ENCODE measurements at regions not wholly inside any gene's neighbourhood (a gene's known extent, or its start where the extent isn't known, plus 50 kb on each side); places are given as distances from the start of the nearest gene placed in this dataset.

DNA sequence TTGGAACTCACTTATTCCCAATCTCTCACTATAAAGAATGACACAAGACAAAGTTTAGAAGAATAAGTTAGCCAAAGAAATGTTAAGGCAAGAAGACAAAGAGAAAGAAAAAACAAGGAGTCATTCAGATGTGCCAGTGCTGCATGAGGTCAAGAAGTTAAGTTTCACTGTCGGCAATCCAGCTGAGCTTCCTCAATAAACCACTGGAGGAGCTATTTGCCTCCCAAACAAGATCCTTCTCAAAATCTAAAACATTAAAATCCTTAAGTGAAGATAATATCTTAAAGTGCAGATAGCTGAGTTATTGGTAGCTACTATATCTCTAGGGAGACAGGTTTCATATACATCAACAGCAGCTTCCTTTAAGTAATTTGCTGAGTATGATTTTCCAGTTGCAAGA is 512.3 kb downstream of the HDGFL1 start:
- no peak overlapping the region for H3K4ac ChIP-seq (ENCODE audit: low read depth, low read length)
- H3K79me1 ChIP-seq (ENCODE audit: insufficient read depth, low read depth, low read length, poor library complexity, severe bottlenecking) = no peaks in the 10 kb centered on the region
- no peak overlapping the region for H2BK15ac ChIP-seq (ENCODE audit: low read depth, low read length)
- Mint-ChIP-seq H3K9me3 (no peaks in the 10 kb centered on the region), H3K27me3 (ENCODE audit: low read depth) (no peaks in the 10 kb centered on the region; the same call in 1 of the 2 replicates), H3K4me3 (no peak overlapping the region), H3K27ac (no peak overlapping the region), H3K36me3 (ENCODE audit: insufficient read depth in 1 of 3, low read depth in 3 of 3) (no peaks in the 10 kb centered on the region), H3K4me1 (peaks cover 0 to 2% of the 10 kb centered on the region in 2 experiments; a peak in 2 of 4 replicates)
- no peak overlapping the region for H3K9ac ChIP-seq (ENCODE audit: extremely low read depth, insufficient read length, low read length)
- peak; percentile 24 for DNase-seq
- H2BK12ac ChIP-seq (ENCODE audit: insufficient read length, low read depth, low read length) = no peak overlapping the region
- no peak overlapping the region for H2BK120ac ChIP-seq (ENCODE audit: low read depth, low read length, poor library complexity, severe bottlenecking)
- H2AFZ ChIP-seq (ENCODE audit: low read length) = no peak overlapping the region
- H3K14ac ChIP-seq (ENCODE audit: insufficient read depth, low read length) = no peak overlapping the region
- no peak overlapping the region for H3K56ac ChIP-seq (ENCODE audit: insufficient read length, low read depth, low read length)
- H3K27ac ChIP-seq (ENCODE audit: insufficient read length, low read depth, low read length) = no peak overlapping the region
- no peaks in the 10 kb centered on the region for H3K9me3 ChIP-seq (ENCODE audit: control insufficient read depth, low read depth, low read length)
- H2BK5ac ChIP-seq (ENCODE audit: insufficient read length, low read length) = no peak overlapping the region
- no peak overlapping the region for H3T11ph ChIP-seq (ENCODE audit: low read length)
- no peak overlapping the region for H3K23ac ChIP-seq (ENCODE audit: insufficient read length, low read depth, low read length)
- TF ChIP-seq, protein P1, sequence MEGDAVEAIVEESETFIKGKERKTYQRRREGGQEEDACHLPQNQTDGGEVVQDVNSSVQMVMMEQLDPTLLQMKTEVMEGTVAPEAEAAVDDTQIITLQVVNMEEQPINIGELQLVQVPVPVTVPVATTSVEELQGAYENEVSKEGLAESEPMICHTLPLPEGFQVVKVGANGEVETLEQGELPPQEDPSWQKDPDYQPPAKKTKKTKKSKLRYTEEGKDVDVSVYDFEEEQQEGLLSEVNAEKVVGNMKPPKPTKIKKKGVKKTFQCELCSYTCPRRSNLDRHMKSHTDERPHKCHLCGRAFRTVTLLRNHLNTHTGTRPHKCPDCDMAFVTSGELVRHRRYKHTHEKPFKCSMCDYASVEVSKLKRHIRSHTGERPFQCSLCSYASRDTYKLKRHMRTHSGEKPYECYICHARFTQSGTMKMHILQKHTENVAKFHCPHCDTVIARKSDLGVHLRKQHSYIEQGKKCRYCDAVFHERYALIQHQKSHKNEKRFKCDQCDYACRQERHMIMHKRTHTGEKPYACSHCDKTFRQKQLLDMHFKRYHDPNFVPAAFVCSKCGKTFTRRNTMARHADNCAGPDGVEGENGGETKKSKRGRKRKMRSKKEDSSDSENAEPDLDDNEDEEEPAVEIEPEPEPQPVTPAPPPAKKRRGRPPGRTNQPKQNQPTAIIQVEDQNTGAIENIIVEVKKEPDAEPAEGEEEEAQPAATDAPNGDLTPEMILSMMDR (conservative IDR thresholded peaks at IDR 0.05) = peak; percentile 64
- H4K91ac ChIP-seq (ENCODE audit: insufficient read length, low read depth, low read length) = no peak overlapping the region
- H3K18ac ChIP-seq (ENCODE audit: insufficient read length, low read depth, low read length) = no peak overlapping the region
- H2BK20ac ChIP-seq (ENCODE audit: low read depth, low read length, poor library complexity, severe bottlenecking) = no peak overlapping the region
- H4K20me1 ChIP-seq (ENCODE audit: control insufficient read depth, insufficient read depth, insufficient read length) = no peaks in the 10 kb centered on the region
- H3K79me2 ChIP-seq (ENCODE audit: insufficient read depth, low read length) = no peaks in the 10 kb centered on the region
- H3K23me2 ChIP-seq (ENCODE audit: insufficient read length, low read depth, low read length, poor library complexity, severe bottlenecking) = no peaks in the 10 kb centered on the region
- no peak overlapping the region for H4K5ac ChIP-seq (ENCODE audit: insufficient read length, low read depth, low read length)
- no peak overlapping the region for H4K8ac ChIP-seq (replicated peaks; ENCODE audit: insufficient read length, low read depth, low read length)
- no peak overlapping the region for H2AK5ac ChIP-seq (ENCODE audit: insufficient read length, low read length)
- no peak overlapping the region for H3K4me2 ChIP-seq (ENCODE audit: insufficient read depth, insufficient read length, low read length)
- H3K4me1 ChIP-seq (ENCODE audit: insufficient read depth, low read length) = no peaks in the 10 kb centered on the region
- H3K27me3 ChIP-seq (ENCODE audit: insufficient read depth, low read length) = no peaks in the 10 kb centered on the region
- WGBS (ENCODE audit: extremely low coverage, insufficient read length, low lambda C conversion rate) = no CpG with 5 or more reads among the region's 1 CpG
